H1 (cell line): ENCODE measurements at regions not wholly inside any gene's neighbourhood (a gene's known extent, or its start where the extent isn't known, plus 50 kb on each side); places are given as distances from the start of the nearest gene placed in this dataset.

Source experiments
- CTCF ChIA-PET: fragments of 300-600 bp; sonication (Branson Sonifier 250); formaldehyde crosslinking; loops from one replicate; lab custom pipeline; 2021; ENCODE audit not compliant: partially characterized antibody; lab: Charles Lee
- POLR2A ChIA-PET: fragments of 300-600 bp; sonication (Branson Sonifier 250); formaldehyde crosslinking; loops from one replicate; lab custom pipeline; 2021; ENCODE audit warnings: inconsistent platforms; ENCODE audit not compliant: partially characterized antibody; lab: Charles Lee
- DNase-seq, 2 experiments: peaks; one replicate each; pipeline versions ENCODE4 v3.0.0 to v3.0.0-alpha.2; 2010 to 2022; ENCODE audit warnings: low spot score in 2 of 2, low read depth in 1 of 2, mixed read lengths in 1 of 2
- FAIRE-seq: peaks from 2 replicates; lab custom pipeline; 2011; peaks lifted over from hg19 to GRCh38; lab: Jason Lieb, UNC
- H2AFZ ChIP-seq: 2 replicates; pipeline ENCODE4 v1.8.1; 2012; ENCODE audit warnings: low read length, inconsistent platforms
- H2AK5ac ChIP-seq: 2 replicates; pipeline ENCODE4 v1.6.1; 2013; ENCODE audit warnings: low read depth, low read length
- H2BK120ac ChIP-seq: replicated peaks from 2 replicates; pipeline ENCODE3; 2013; ENCODE audit warnings: low read depth, low read length, inconsistent platforms
- H2BK12ac ChIP-seq: 2 replicates; pipeline ENCODE4 v1.6.1; 2013; ENCODE audit warnings: low read depth, low read length
- H2BK15ac ChIP-seq: 2 replicates; pipeline ENCODE4 v1.6.1; 2013; ENCODE audit warnings: low read length
- H2BK20ac ChIP-seq: 2 replicates; pipeline ENCODE4 v1.6.1; 2013; ENCODE audit warnings: low read length
- H2BK5ac ChIP-seq: 2 replicates; pipeline ENCODE4 v1.6.1; 2013; ENCODE audit warnings: low read depth, low read length
- H3K14ac ChIP-seq: 2 replicates; pipeline ENCODE4 v1.6.1; 2013; ENCODE audit warnings: inconsistent platforms; ENCODE audit not compliant: insufficient read length
- H3K18ac ChIP-seq: 2 replicates; pipeline ENCODE4 v1.6.1; 2013; ENCODE audit warnings: low read length; ENCODE audit errors: extremely low read depth
- H3K23ac ChIP-seq: 2 replicates; pipeline ENCODE4 v1.6.1; 2013; ENCODE audit warnings: inconsistent platforms; ENCODE audit not compliant: insufficient read length
- H3K23me2 ChIP-seq: 2 replicates; pipeline ENCODE4 v1.6.1; 2013; ENCODE audit warnings: low read depth, low read length
- H3K27ac ChIP-seq: 2 replicates; pipeline ENCODE4 v1.6.1; 2011; ENCODE audit warnings: low read depth, low read length, inconsistent platforms
- H3K27me3 ChIP-seq, 4 experiments: replicated peaks in 1 of 4; 1 replicate in 1 of 4; 2 replicates in 3 of 4; pipeline versions ENCODE4 v1.6.1 to v1.8.1; 2011 to 2013; ENCODE audit warnings: low read length in 3 of 4, mild to moderate bottlenecking in 3 of 4, inconsistent platforms in 2 of 4, mixed read lengths in 2 of 4, moderate library complexity in 1 of 4; ENCODE audit not compliant: control insufficient read depth in 3 of 4, insufficient read depth in 3 of 4; ENCODE audit errors: extremely low read depth in 1 of 4
- H3K36me3 ChIP-seq, 4 experiments: 2 replicates each; pipeline versions ENCODE4 v1.6.1 to v1.8.1; 2011 to 2013; ENCODE audit warnings: mild to moderate bottlenecking in 4 of 4, low read length in 3 of 4, moderate library complexity in 2 of 4, control low read depth in 1 of 4, inconsistent platforms in 1 of 4; ENCODE audit not compliant: insufficient read depth in 4 of 4, control insufficient read depth in 2 of 4
- H3K4ac ChIP-seq: replicated peaks from 2 replicates; pipeline ENCODE3; 2013; ENCODE audit warnings: low read length, low read depth, mixed read lengths, inconsistent platforms; ENCODE audit not compliant: insufficient read length
- H3K4me1 ChIP-seq, 4 experiments: replicated peaks in 1 of 4; 1 replicate in 1 of 4; 2 replicates in 3 of 4; pipeline versions ENCODE4 v1.6.1 to v1.8.1; 2011 to 2013; ENCODE audit warnings: low read length in 3 of 4, inconsistent platforms in 2 of 4, mixed read lengths in 1 of 4; ENCODE audit not compliant: insufficient read depth in 4 of 4, control insufficient read depth in 3 of 4
- H3K4me2 ChIP-seq, 2 experiments: 2 replicates each; pipeline versions ENCODE4 v1.6.1 to v1.8.1; 2011 to 2013; ENCODE audit warnings: low read depth in 2 of 2, low read length in 2 of 2, control low read depth in 1 of 2, inconsistent platforms in 1 of 2, mild to moderate bottlenecking in 1 of 2; ENCODE audit not compliant: insufficient read depth in 1 of 2
- H3K4me3 ChIP-seq, 4 experiments: fragments of 200-600, 300-600 bp in 1 of 4; sonication (generic), shearing (Covaris generic), sonication (Bioruptor Twin) in 1 of 4; 2 replicates each; pipeline versions ENCODE4 v1.5.1 to v1.8.1; 2011 to 2016; ENCODE audit warnings: low read length in 4 of 4, low read depth in 3 of 4, control low read depth in 2 of 4, inconsistent platforms in 2 of 4, mild to moderate bottlenecking in 2 of 4, mixed read lengths in 1 of 4, moderate library complexity in 1 of 4; ENCODE audit not compliant: insufficient read depth in 2 of 4; ENCODE audit errors: extremely low read depth in 1 of 4
- H3K56ac ChIP-seq: replicated peaks from 2 replicates; pipeline ENCODE3; 2013; ENCODE audit warnings: low read depth, mild to moderate bottlenecking, mixed read lengths, low read length, inconsistent platforms; ENCODE audit not compliant: insufficient read length
- H3K79me1 ChIP-seq: 2 replicates; pipeline ENCODE4 v1.6.1; 2013; ENCODE audit warnings: low read depth, low read length, control low read depth
- H3K79me2 ChIP-seq, 2 experiments: 2 replicates each; pipeline versions ENCODE4 v1.6.1 to v1.8.1; 2012 to 2013; ENCODE audit warnings: low read length in 2 of 2, mild to moderate bottlenecking in 2 of 2, inconsistent platforms in 1 of 2; ENCODE audit not compliant: insufficient read depth in 2 of 2, control insufficient read depth in 1 of 2
- H3K9ac ChIP-seq, 4 experiments: replicated peaks in 1 of 4; 1 replicate in 1 of 4; 2 replicates in 3 of 4; pipeline versions ENCODE4 v1.6.1 to v1.8.1; 2011 to 2013; ENCODE audit warnings: low read depth in 3 of 4, low read length in 3 of 4, control low read depth in 2 of 4, mild to moderate bottlenecking in 2 of 4, moderate library complexity in 2 of 4, inconsistent platforms in 1 of 4; ENCODE audit errors: extremely low read depth in 1 of 4
- H3K9me3 ChIP-seq, 2 experiments: 2 replicates each; pipeline versions ENCODE4 v1.6.1 to v1.8.1; 2012 to 2013; ENCODE audit warnings: mild to moderate bottlenecking in 2 of 2, moderate library complexity in 2 of 2, control low read depth in 1 of 2, inconsistent platforms in 1 of 2, low read depth in 1 of 2, low read length in 1 of 2, mixed read lengths in 1 of 2; ENCODE audit not compliant: insufficient read depth in 2 of 2
- H4K20me1 ChIP-seq, 2 experiments: replicated peaks in 1 of 2; 2 replicates each; pipeline versions ENCODE3 to v1.8.1; 2011 to 2013; ENCODE audit warnings: inconsistent platforms in 2 of 2, low read length in 2 of 2, mild to moderate bottlenecking in 1 of 2; ENCODE audit not compliant: insufficient read depth in 2 of 2, control insufficient read depth in 1 of 2
- H4K5ac ChIP-seq: 2 replicates; pipeline ENCODE4 v1.6.1; 2013; ENCODE audit warnings: low read length, low read depth, mixed read lengths, inconsistent platforms; ENCODE audit not compliant: insufficient read length
- H4K8ac ChIP-seq: 2 replicates; pipeline ENCODE4 v1.8.0; 2013; ENCODE audit warnings: mild to moderate bottlenecking, moderate library complexity, low read length, inconsistent platforms; ENCODE audit not compliant: insufficient read depth; ENCODE audit errors: extremely low read depth
- H4K91ac ChIP-seq: replicated peaks from 2 replicates; pipeline ENCODE3; 2013; ENCODE audit warnings: low read length, mixed read lengths, inconsistent platforms; ENCODE audit not compliant: insufficient read length
- BACH1 ChIP-seq: IDR thresholded peaks from 2 replicates; pipeline ENCODE4 v1.6.1; 2012; ENCODE audit warnings: low read length, improper control_type of control experiment
- RAD21 ChIP-seq, 2 experiments: IDR thresholded peaks in 1 of 2; conservative IDR thresholded peaks in 1 of 2; 2 replicates each; pipeline ENCODE4 v1.6.1; 2011; ENCODE audit warnings: low read depth in 2 of 2, low read length in 2 of 2, improper control_type of control experiment in 1 of 2, inconsistent platforms in 1 of 2, mild to moderate bottlenecking in 1 of 2, moderate library complexity in 1 of 2
- WGBS, 2 experiments: shearing (Covaris generic) in 1 of 2; methylation state at CpG; one replicate each; pipeline versions ENCODE4 v1.1.6 to v1.1.7; 2013 to 2015; ENCODE audit warnings: low lambda C conversion rate in 2 of 2, mixed read lengths in 2 of 2, inconsistent platforms in 1 of 2, low coverage in 1 of 2, missing lambda C conversion rate in 1 of 2; ENCODE audit not compliant: insufficient replicate concordance in 2 of 2, insufficient coverage in 1 of 2, insufficient read length in 1 of 2; ENCODE audit errors: extremely low coverage in 1 of 2, missing lambda C conversion rate in 1 of 2; 5-methylcytosine and 5-hydroxymethylcytosine counted together
- TF ChIP-seq, protein P1 (sequence below), 3 experiments: IDR thresholded peaks; 1 replicate in 2 of 3; 2 replicates in 1 of 3; pipeline versions ENCODE4 v1.5.1 to v1.6.1; 2011; ENCODE audit warnings: low read length in 3 of 3, mild to moderate bottlenecking in 3 of 3, inconsistent platforms in 2 of 3, low read depth in 1 of 3, moderate library complexity in 1 of 3; ENCODE audit not compliant: insufficient read depth in 1 of 3; ENCODE audit errors: control extremely low read depth in 1 of 3

DNA sequence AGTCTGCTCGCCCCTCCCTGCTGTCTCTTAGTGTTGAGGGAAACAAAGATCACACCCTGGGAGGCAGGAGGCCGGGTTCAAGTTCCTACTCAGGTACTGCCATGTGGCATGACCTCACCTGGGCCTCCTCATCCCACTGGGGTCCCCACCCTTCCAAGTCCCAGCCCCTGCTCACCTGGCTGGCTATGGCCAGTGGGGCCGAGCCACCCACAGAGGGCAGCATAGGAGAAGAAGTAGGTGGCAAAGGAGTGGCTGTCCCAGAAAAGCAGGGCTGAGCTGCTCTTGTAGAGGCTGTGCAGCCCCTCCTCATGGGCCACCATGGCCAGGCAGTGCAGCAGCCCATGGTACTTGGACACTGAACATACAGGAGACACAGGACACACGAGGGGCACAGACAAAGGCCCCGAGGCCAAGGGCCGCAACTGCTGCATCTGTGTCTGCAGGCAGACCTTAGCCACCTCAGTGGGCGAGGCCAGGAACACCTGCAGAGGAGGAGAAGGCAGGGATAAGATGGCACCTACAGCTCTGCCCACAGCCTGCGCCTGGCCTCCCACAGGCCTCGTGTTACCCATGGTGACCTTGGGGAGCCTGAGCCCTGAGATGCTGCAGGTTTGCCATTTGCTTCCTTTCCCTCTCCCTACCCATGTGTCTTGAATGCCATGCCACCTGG, 50.6 kb upstream of the MPEG1 start:
- Histone ChIP-seq H3K4me1 (no peaks in the 10 kb centered on the region), H3K79me2 (no peaks in the 10 kb centered on the region), H3K4ac (no peak overlapping the region), H4K5ac (peak overlapping the region; percentile 15), H3K18ac (peak overlapping the region; percentile 16; the same call in 1 of the 2 replicates), H3K36me3 (no peaks in the 10 kb centered on the region), H3K27me3 (no peaks in the 10 kb centered on the region), H3K27ac (no peak overlapping the region), H4K91ac (no peak overlapping the region), H3K9me3 (no peaks in the 10 kb centered on the region), H4K8ac (peak overlapping the region; percentile 75), H2BK5ac (peak overlapping the region; percentile 24; the same call in 1 of the 2 replicates), H3K56ac (no peak overlapping the region), H2BK12ac (peak overlapping the region; percentile 43; the same call in 1 of the 2 replicates), H2BK120ac (no peak overlapping the region), H2AFZ (no peak overlapping the region), H3K4me2 (no peak overlapping the region), H3K79me1 (no peaks in the 10 kb centered on the region), H4K20me1 (no peaks in the 10 kb centered on the region), H3K23me2 (no peaks in the 10 kb centered on the region), H3K4me3 (no peak overlapping the region), H3K9ac (no peak overlapping the region), H2BK15ac (peak overlapping the region; percentile 1; the same call in 1 of the 2 replicates), H2BK20ac (0 out of 2 replicates have a peak overlapping the region, but pooled peaks have one; percentile 25), H2AK5ac (no peak overlapping the region), H3K23ac (no peak overlapping the region), H3K14ac (no peak overlapping the region)
- WGBS, 2 experiments = 83% methylated on average over 9 of the region's 9 CpGs; no CpG with 5 or more reads in 1 of the 2 experiments
- DNase-seq = peak in 1 of 2 experiments; percentile 82
- FAIRE-seq = no peak
- CTCF ChIA-PET = interaction anchor here (0.6 to 8.4 kb wide), 22 partner anchors 8 to 417 kb away, joined by 3 to 74 read pairs (median 4); partner anchors contain the start of genes DTX4 and OR5A2
- POLR2A ChIA-PET = no interaction called here
- TF ChIP-seq, protein P1, sequence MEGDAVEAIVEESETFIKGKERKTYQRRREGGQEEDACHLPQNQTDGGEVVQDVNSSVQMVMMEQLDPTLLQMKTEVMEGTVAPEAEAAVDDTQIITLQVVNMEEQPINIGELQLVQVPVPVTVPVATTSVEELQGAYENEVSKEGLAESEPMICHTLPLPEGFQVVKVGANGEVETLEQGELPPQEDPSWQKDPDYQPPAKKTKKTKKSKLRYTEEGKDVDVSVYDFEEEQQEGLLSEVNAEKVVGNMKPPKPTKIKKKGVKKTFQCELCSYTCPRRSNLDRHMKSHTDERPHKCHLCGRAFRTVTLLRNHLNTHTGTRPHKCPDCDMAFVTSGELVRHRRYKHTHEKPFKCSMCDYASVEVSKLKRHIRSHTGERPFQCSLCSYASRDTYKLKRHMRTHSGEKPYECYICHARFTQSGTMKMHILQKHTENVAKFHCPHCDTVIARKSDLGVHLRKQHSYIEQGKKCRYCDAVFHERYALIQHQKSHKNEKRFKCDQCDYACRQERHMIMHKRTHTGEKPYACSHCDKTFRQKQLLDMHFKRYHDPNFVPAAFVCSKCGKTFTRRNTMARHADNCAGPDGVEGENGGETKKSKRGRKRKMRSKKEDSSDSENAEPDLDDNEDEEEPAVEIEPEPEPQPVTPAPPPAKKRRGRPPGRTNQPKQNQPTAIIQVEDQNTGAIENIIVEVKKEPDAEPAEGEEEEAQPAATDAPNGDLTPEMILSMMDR (IDR thresholded peaks at IDR 0.05; ENCODE audit: control extremely low read depth in 1 of 3, insufficient read depth in 1 of 3, low read depth in 1 of 3, low read length in 3 of 3) = peak; percentile 70 to 75 (median 72)
- peak; percentile 83 to 90 for TF ChIP-seq RAD21 (IDR thresholded peaks at IDR 0.05 in 1 of 2, conservative IDR thresholded peaks at IDR 0.05 in 1 of 2; ENCODE audit: low read depth in 2 of 2, low read length in 2 of 2)
- TF ChIP-seq BACH1 = no peak
